GM12892 (cell line): ENCODE measurements at regions not wholly inside any gene's neighbourhood (a gene's known extent, or its start where the extent isn't known, plus 50 kb on each side); places are given as distances from the start of the nearest gene placed in this dataset.

Experiments used
- POLR2A ChIP-seq: IDR thresholded peaks from 2 replicates; pipeline ENCODE4 v1.6.1; 2011; ENCODE audit warnings: low read depth, low read length, control low read depth
- TAF1 ChIP-seq: IDR thresholded peaks from 2 replicates; pipeline ENCODE4 v1.6.1; 2011; ENCODE audit warnings: low read depth, mild to moderate bottlenecking, control low read depth, low read length, borderline replicate concordance

DNA sequence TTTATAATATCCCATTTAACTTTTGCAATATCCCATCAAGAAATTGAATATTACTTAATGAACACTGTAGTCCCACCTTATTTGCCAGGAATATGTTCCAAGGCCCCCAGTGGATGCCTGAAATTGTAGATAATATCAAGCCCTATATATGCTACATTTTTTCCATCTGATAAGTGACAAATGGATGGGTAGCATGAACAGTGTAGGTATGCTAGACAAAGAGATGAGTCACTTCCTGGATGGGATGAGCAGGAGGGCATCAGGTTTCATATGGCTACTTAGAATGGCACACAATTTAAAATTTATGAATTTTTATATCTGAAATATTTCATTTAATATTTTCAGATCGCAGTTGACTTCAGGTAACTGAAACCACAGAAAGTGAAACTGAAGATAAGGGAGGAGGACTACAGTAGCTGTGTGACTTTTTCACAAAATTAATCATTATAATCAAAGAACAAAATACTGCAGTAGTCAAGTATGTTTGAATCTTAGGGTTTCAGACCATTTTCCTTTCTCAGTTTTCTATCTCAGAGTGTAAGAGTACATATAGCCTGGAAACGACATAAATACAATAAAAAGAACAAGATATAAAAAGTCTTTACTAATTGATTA lies 636.4 kb upstream of the ARRDC3 start:
- no peak for TF ChIP-seq TAF1
- TF ChIP-seq POLR2A: no peak
